ENCODE measurements at regions not wholly inside any gene's neighbourhood (a gene's known extent, or its start where the extent isn't known, plus 50 kb on each side); places are given as distances from the start of the nearest gene placed in this dataset.

DNA sequence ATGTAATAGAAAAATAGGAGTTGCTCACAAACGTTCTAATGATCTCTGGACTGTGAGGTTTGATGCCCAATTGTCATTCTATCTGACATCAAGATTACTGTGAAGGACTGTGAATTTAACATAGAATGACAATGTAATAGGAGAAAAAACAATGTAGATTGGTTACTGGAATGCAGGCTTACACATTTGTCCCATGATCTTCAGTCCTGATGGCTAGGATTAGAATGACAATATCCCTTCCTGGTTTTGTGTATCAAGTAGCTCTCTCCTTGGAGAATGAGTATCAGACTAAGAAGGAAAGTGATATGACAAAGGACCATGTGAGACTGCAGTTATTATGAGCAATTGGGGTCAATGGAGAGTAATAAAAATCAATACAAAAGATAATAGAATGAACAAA, 862.2 kb upstream of the C9orf72 start:
- intact Hi-C loops (cut with micrococcal nuclease; ENCODE audit: unreplicated experiment), result no loop called here
- Mint-ChIP-seq H3K36me3 (ENCODE audit: insufficient read depth, unreplicated experiment) (no peaks in the 10 kb centered on the region), H3K27me3 (ENCODE audit: insufficient read depth, unreplicated experiment) (peaks cover 3% of the 10 kb centered on the region), H3K9me3 (ENCODE audit: unreplicated experiment) (no peaks in the 10 kb centered on the region), H3K4me1 (ENCODE audit: low read depth, unreplicated experiment) (no peaks in the 10 kb centered on the region), H3K27ac (ENCODE audit: unreplicated experiment) (no peak overlapping the region), H3K4me3 (ENCODE audit: unreplicated experiment) (no peak overlapping the region)
- ChIA-PET CTCF (no interaction called here), POLR2A (no interaction called here)
- DNase-seq, result no peak
- no TSS peak for BruUV-seq (replicated peaks)
- H3K4me1 ChIP-seq, result no peaks in the 10 kb centered on the region
- H3K36me3 ChIP-seq (ENCODE audit: control insufficient read depth, insufficient read depth, low read length), result no peaks in the 10 kb centered on the region
- TF ChIP-seq, protein P1, sequence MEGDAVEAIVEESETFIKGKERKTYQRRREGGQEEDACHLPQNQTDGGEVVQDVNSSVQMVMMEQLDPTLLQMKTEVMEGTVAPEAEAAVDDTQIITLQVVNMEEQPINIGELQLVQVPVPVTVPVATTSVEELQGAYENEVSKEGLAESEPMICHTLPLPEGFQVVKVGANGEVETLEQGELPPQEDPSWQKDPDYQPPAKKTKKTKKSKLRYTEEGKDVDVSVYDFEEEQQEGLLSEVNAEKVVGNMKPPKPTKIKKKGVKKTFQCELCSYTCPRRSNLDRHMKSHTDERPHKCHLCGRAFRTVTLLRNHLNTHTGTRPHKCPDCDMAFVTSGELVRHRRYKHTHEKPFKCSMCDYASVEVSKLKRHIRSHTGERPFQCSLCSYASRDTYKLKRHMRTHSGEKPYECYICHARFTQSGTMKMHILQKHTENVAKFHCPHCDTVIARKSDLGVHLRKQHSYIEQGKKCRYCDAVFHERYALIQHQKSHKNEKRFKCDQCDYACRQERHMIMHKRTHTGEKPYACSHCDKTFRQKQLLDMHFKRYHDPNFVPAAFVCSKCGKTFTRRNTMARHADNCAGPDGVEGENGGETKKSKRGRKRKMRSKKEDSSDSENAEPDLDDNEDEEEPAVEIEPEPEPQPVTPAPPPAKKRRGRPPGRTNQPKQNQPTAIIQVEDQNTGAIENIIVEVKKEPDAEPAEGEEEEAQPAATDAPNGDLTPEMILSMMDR (IDR thresholded peaks at IDR 0.05; ENCODE audit: insufficient read depth in 1 of 2, low read depth in 1 of 2, low read length in 1 of 2, severe bottlenecking in 1 of 2, unreplicated experiment in 1 of 2), result no peak
- no peak overlapping the region for H3K4me3 ChIP-seq (ENCODE audit: low read depth, low read length)
- no peaks in the 10 kb centered on the region for H3K27me3 ChIP-seq (replicated peaks; ENCODE audit: control insufficient read depth, insufficient read depth, low read length)
- H3K9me3 ChIP-seq, result no peaks in the 10 kb centered on the region

- ChIA-PET CTCF (no interaction called here), POLR2A (no interaction called here)
- H3K27me3 Mint-ChIP-seq (ENCODE audit: insufficient read depth, unreplicated experiment), result no peaks in the 10 kb centered on the region
- TF ChIP-seq, protein P1 (IDR thresholded peaks at IDR 0.05; ENCODE audit: insufficient read depth in 1 of 2, low read depth in 1 of 2, low read length in 1 of 2, severe bottlenecking in 1 of 2, unreplicated experiment in 1 of 2), result no peak
- H3K4me1 Mint-ChIP-seq (ENCODE audit: low read depth, unreplicated experiment), result no peaks in the 10 kb centered on the region
- Histone ChIP-seq H3K27me3 (replicated peaks; ENCODE audit: control insufficient read depth, insufficient read depth, low read length) (no peaks in the 10 kb centered on the region), H3K4me3 (ENCODE audit: low read depth, low read length) (no peak overlapping the region), H3K36me3 (ENCODE audit: control insufficient read depth, insufficient read depth, low read length) (no peaks in the 10 kb centered on the region), H3K4me1 (no peaks in the 10 kb centered on the region), H3K9me3 (no peaks in the 10 kb centered on the region)
- no peak overlapping the region for H3K27ac Mint-ChIP-seq (ENCODE audit: unreplicated experiment)
- intact Hi-C loops (cut with micrococcal nuclease; ENCODE audit: unreplicated experiment), result no loop called here
- H3K4me3 Mint-ChIP-seq (ENCODE audit: unreplicated experiment), result no peak overlapping the region
- no TSS peak for BruUV-seq (replicated peaks)
- no peaks in the 10 kb centered on the region for H3K9me3 Mint-ChIP-seq (ENCODE audit: unreplicated experiment)
- DNase-seq, result no peak
- H3K36me3 Mint-ChIP-seq (ENCODE audit: insufficient read depth, unreplicated experiment), result no peaks in the 10 kb centered on the region
These were observed 866.4 kb upstream of the C9orf72 start for GRCh38 chr9:28439688-28440087.

- BruUV-seq (replicated peaks), result no TSS peak
- DNase-seq, result no peak
- Mint-ChIP-seq H3K4me1 (ENCODE audit: low read depth, unreplicated experiment) (no peaks in the 10 kb centered on the region), H3K27ac (ENCODE audit: unreplicated experiment) (no peak overlapping the region), H3K36me3 (ENCODE audit: insufficient read depth, unreplicated experiment) (no peaks in the 10 kb centered on the region), H3K9me3 (ENCODE audit: unreplicated experiment) (no peaks in the 10 kb centered on the region), H3K4me3 (ENCODE audit: unreplicated experiment) (no peak overlapping the region), H3K27me3 (ENCODE audit: insufficient read depth, unreplicated experiment) (no peaks in the 10 kb centered on the region)
- TF ChIP-seq, protein P1 (IDR thresholded peaks at IDR 0.05; ENCODE audit: insufficient read depth in 1 of 2, low read depth in 1 of 2, low read length in 1 of 2, severe bottlenecking in 1 of 2, unreplicated experiment in 1 of 2), result no peak
- H3K9me3 ChIP-seq, result no peaks in the 10 kb centered on the region
- H3K4me1 ChIP-seq, result no peaks in the 10 kb centered on the region
- H3K4me3 ChIP-seq (ENCODE audit: low read depth, low read length), result no peak overlapping the region
- ChIA-PET POLR2A (no interaction called here), CTCF (no interaction called here)
- intact Hi-C loops (cut with micrococcal nuclease; ENCODE audit: unreplicated experiment), result no loop called here
- H3K36me3 ChIP-seq (ENCODE audit: control insufficient read depth, insufficient read depth, low read length), result no peaks in the 10 kb centered on the region
- no peaks in the 10 kb centered on the region for H3K27me3 ChIP-seq (replicated peaks; ENCODE audit: control insufficient read depth, insufficient read depth, low read length)
These were observed 870.2 kb upstream of the C9orf72 start for GRCh38 chr9:28443461-28443860.
